ENCODE measurements at regions not wholly inside any gene's neighbourhood (a gene's known extent, or its start where the extent isn't known, plus 50 kb on each side); places are given as distances from the start of the nearest gene placed in this dataset.
A peak's percentile ranks its signal among the peaks of the same experiment; 100 is the strongest.

DNA sequence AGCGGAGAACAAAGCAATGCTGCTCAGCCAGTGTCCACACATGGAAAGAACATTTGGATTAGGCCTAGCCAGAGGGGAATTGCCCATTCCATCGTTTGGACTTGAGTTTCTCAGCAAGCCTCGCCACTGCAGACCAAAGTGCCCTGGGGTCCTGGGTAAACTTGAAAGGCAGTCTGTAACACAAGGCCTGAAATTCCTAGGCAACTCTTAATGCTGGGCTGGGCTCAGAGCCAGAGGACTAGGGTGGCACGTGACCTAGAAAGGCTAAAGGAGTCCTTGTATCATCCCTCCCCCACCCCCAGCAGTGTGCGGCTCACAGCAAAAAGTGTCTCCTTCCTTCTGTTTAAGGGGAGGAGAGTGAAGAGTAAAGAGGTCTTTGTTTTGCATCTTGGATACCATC lies 210.4 kb upstream of the ARX start:
- DNase-seq (ENCODE audit: low spot score): no peak

DNA sequence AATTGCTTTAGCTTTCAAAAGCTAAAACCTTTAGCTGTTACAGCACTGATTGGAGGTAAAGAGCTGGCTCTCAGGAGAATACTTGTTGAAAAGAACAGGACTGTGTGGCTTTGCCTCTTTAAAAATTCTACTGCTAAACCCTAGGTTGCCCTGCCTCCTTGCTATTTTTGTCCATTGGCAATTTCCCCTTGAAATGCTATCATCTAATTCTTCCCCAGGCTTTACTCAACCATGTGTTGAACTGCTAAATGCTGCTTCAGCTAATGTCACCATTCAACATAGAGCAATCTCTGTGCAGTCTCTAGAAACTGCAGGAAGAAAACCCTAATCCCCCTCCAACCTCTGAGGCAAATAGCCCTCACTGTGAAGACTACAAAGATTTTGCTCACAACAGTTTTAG lies 203.7 kb upstream of the ARX start:
- DNase-seq (ENCODE audit: low spot score): no peak

DNA sequence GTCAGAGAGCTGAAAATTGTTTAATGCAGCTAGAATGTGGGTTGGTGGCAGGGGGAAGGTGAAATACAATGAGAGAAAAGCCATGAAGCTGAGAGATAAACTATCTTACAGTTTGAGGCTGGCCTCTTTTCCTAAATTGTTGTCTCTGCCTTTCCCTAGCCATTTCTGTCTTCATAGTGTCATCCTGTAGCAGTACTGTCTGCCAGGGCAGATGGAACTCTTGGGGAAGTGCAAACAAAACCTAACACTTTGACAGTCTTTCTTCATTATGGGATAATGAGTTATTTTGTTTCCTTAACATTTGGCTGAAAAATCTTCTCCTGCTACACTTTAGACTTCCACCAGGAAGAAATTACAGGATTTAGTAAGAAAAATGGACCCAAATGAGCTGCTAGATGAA lies 197.8 kb upstream of the ARX start:
- DNase-seq (ENCODE audit: low spot score): no peak

DNA sequence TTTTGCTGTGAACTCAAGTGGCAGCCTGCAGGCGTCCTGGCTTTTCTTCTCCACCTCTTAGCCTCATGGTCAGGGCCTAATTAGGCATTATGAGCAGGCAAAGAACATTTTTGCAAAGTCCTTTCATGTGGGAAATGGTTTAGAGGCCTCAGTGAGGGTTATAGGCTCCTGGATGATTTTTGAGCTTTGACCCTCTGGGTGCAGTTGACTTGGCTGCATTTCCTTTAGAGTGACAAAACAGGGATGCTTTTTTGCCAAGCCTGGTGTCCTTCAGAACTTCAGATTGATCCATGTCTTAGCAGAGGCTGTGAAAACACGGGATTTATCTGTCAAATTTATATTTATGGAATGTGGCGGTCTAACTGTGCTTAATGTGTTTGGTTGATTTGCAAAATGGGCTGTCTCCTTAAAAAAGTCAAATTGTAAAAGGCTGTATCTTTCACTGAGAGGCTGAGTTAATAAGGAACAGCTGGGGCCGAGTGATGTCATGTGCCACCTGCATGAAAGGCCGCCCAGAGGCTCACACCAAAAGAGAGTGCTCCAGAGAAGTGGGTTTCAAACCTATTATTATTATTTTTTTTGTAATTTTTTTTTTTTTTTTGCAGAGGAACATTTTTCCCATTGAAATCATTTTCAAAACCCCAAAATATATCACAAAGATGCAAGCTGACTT lies 192.2 kb upstream of the ARX start:
- DNase-seq (ENCODE audit: low spot score): no peak

DNA sequence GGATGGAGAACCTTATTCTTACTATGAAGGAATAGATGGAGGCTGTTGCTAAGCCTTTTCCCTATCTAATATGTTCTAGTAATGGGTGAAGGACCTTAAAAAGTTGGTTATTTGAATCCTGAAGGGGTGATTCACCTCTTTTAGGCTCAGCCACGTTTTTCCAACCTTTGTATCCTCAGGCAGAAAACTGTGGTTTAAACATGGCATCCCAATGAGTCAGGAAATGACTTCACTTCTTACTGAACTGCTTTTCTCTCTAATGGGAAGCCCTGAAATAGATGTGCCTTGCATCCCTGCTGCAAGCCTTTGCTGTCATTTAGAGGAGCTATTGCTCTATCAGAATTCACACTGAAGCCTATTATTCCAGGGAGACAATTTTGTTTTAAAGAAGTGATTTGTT lies 191.0 kb upstream of the ARX start:
- DNase-seq (ENCODE audit: low spot score): no peak

DNA sequence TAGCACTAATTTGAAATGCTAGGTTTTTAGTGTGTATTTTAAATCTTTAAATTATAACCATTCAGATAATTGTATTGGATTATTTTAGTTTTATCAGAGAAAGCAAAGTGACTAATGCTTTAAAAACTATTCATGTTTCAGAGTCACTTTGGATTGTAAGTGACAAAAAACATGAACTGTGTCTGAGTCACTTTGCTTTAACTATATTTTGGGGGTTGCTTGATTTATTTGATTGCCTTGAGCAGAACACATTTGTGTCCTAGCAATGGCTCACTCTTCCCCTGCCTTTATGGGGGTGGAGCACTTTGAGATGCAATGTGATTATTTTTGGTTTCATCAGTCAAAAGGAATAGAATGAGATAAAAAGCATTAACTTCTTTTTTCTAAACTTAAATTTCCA lies 188.4 kb upstream of the ARX start:
- peak; percentile 46 for DNase-seq (ENCODE audit: low spot score)

DNA sequence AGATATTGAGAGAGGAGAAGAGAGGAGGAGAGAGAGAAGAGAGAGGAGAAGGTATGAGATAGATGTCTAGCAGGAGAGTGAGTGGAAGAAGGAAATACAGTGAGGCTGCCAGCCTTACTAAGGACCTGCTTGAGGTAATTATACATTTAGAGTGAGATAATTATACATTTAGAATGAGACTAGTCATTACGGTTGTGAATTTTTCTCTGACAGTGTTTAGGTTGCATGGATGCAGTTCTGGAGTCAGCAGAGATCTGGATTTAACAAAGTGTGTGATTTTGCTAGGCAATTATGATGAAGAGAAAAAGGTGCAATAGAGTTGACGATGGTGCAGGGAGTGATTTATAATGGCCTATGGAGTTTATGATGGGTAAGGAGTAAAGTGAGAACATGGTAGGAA lies 187.1 kb upstream of the ARX start:
- DNase-seq (ENCODE audit: low spot score): no peak

DNA sequence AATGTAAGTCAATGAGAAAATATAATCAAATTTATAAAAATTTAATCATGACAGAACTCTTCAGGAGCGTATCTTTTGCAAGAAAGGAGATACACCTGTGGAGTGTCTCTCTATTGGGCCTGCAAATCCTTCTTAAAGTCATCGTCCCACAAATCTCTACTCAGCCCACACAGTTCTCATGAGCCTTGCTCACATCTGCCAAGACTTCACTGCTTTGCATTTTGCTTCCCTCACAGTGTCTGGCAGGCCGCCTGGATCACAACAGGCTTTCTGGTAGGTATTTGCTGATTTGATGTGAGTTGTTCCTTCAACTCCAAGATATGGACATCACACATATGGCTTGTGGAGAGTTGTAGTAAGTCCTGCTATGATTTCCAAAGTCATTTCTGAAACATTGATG lies 183.1 kb upstream of the ARX start:
- no peak for DNase-seq (ENCODE audit: low spot score)

DNA sequence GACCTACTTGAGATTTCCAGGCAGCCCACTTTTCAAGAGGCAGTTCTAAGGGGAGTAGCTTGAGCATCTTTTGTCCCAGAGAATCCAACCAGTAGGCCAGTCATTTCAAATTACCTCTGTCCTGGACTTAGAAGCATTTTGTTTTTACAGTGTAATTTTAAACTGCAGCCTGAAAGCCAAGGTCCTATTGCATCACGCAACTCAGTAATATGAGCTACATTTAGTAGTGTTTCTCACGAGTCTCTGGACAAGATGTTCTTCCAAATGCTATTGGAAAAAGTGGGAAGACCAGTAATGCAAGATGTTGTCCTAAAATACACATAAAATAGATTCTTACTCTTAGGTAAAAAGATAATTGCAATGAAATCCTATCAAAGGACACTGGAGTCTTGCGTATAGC lies 182.5 kb upstream of the ARX start:
- no peak for DNase-seq (ENCODE audit: low spot score)

DNA sequence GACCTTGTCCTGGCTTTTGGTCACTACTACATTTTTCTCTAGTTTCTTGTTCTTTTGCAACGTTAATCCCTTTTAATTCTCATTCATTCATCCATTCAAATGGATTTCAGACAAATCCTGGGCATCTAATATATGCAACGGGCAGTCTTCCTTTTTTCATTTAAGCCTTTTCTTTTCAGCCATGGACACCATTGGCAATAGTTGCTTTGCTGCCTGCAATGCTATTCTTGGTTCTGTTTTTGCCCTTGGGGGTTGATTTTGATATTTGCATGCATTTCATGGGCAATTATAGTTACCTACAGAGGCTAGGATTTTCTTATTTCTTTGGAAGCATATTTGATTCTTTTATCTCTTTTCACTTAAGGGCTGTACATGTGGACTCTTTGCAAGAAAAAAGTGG lies 180.5 kb upstream of the ARX start:
- no peak for DNase-seq (ENCODE audit: low spot score)

DNA sequence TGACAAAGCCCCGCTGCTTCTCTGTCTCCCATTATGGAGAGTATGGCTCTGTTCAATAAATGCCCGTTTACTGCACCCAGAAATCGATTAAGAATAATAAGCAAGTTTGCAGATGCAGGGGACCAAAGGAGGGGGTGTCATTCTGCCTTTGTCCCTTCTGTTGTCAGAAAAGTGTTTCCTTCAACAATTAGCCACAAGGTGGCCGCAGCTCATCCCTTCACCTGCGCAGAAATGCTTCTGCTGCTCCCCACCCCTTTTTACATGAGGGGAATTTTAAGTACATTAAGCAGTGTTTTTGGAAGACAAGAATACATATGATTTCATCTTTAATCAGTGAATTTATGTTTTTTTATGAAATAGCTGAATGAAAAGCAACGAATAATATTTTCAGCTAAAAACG lies 175.6 kb upstream of the ARX start:
- DNase-seq (ENCODE audit: low spot score): no peak

DNA sequence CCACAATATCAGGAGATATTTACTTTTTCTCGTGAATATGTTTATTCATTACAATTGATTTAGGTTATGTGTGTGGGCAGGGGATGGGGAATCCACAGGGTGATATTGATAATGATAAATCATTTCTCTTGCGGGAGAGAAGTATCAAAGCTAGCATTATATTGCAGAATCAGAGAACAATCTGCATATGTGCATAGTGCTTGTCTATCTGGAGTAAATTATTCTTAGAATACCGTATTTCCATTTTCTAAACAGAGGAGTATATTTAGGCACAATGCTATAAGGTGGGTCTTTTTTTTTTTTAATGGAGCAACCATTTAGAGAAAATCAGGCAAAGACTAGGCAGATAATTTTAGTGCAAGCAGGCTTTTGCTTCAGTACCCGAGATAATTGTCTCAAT lies 166.0 kb upstream of the ARX start:
- DNase-seq (ENCODE audit: low spot score): no peak

DNA sequence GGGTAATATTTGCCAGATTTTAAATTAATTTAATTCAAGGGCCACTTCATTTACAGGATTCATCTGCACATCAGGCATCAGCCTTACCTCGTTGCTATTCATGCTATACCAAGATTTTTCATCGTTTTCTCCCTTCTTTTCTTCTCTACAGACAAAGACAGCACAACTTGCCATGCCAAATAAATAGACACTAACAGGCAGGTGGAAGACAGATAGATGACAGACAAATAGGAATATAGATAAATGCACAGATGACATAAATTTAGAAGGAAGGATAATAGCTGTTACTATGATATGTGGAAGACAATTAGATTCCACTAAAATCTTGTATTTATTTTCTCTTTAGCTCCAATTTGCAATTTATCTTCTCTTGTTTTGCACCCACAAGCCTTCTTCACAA lies 164.5 kb upstream of the ARX start:
- DNase-seq (ENCODE audit: low spot score): no peak

DNA sequence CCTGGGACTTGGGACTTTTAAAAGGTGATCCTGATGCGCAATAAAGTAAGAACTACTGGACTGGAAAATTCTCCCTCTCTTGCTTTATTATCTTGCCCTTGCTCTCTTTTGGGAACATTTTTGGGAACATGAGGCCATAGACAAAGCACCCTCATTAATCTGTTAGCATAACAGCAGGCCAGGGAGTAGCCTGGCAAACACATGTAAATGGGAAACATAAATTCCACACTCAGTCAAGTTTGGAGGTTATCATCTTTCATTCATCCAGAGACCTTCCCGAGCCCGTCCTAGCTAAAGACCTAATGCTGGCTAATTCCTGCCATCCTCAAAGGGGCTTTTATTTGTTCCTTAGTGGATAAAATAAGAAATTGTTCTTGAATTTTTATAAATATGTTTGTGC lies 162.8 kb upstream of the ARX start:
- DNase-seq (ENCODE audit: low spot score): no peak

DNA sequence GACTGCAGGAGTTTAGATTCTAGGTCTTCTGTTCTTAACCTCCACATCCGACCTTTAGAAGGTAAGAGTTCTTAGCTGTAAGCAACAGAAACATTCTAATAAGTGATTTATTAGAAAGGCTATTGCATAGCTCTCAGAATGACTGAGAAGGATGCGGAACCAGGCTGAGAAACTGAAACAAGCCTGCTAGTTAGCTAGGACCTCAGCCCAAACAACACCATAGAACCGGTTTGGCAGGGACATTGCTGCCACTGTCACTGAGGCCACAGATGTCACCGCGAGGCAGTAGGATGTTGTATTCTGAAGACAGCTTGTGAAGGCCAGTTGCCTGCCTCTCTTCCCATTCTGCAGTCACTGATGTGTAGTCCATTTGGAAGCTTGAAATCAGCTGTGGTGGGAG lies 160.0 kb upstream of the ARX start:
- no peak for DNase-seq (ENCODE audit: low spot score)

DNA sequence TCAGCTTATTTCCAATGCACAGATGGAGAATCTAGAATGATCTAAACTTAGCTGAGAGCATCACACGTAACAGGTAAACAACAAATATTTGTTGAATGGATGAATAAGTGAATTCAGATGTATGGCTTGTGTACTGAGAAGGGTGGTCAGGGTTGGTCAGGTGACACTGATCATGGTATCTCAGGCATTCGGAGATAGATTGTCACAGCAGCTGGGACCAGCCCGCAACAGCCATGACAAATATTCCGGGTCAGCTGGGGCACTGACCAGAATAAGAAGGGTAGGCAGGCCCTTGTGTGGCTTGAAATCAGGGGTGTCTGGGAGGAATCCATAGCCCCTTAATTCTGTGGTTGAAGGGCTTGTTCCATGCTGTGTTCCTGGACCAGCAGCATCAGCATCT lies 159.4 kb upstream of the ARX start:
- DNase-seq (ENCODE audit: low spot score): no peak

DNA sequence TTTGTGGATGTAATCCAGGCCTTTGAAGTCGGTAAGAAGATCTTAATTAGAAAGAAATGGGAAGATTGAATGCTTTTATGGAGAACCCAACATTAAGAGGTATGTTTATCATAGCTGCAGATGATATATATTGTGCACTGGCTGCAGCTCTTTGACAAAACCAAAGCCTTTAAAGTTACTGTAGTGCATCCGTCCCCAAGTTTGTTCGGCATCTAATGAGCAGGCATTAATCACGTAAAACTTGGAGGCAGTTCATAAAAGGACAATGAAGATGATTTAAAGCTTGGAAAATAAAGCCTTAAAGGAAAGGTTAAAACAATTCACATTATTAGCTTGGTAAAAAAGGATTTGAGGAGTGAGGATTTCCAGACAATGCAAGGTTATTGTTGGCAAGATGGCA lies 150.8 kb upstream of the ARX start:
- no peak for DNase-seq (ENCODE audit: low spot score)

DNA sequence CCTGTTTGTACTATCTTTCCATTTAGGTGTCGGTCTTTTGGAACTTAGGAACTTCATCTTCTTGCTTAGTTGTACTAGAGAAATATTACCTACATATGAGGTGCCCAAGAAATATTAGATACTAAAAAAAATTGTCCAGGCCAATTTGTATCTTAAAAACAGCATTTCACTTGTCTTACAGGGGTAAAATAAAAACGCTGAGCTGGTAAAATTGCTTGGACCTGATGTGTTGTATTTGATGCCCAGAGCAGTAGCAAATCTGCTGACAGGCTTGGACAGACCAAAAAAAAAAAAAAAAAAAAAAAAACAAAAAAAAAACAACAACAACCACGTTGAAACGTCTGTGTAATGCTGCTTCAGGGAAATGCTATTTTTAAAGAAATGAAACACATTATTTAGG lies 150.4 kb upstream of the ARX start:
- DNase-seq (ENCODE audit: low spot score): no peak

DNA sequence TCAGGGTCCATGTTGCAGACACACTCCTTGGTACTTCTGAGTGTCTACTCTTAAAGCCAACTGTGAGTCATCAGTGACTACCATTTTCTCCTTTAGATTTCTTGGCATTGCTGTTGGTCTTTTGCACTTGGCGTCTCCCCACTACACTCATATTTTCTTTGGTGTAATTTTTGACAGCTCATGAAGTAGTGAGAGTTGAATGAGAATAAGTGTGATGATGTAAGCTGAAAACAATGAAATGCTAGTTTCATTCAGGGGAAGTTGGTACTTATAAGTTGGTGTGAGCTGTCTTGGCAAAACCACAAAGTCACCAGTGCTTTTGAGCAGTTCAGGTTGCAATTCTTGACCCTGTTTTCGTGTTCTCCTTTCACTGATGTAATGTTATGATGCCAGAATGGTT lies 142.9 kb upstream of the ARX start:
- no peak for DNase-seq (ENCODE audit: low spot score)

DNA sequence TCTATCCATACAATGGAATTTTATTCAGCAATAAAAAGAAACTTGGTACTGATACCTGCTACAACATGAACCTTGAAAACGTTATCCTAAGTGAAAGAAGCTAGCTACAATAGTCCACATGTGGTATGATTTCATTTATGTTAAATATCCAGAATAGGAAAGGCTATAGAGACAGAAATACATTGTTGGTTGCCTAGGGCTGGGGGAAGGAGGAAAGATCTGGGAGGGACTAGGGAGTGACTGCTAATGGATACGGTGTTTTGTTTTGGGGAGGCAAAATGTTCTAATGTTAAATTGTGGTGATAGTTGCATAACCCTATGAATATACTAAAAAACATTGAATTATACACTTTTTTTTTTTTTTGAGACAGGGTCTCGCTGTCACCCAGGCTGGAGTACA lies 141.1 kb upstream of the ARX start:
- no peak for DNase-seq (ENCODE audit: low spot score)

DNA sequence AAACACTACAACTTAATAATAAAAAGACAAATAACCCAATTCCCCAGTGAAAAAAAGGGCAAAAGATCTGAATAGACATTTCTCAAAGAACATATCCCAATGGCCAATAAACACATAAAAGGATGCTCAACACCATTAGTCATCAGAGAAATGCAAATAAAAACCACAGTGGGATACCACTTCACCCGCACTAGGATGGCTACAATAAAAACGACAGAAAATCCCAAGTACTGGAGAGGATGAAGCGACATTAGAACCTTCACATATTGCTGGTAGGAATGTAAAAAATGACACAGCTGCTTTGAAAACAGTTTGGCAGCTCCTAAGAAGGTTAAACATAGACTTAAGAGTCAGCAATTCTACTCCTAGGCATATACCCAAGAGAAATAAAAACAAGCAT lies 140.6 kb upstream of the ARX start:
- no peak for DNase-seq (ENCODE audit: low spot score)

DNA sequence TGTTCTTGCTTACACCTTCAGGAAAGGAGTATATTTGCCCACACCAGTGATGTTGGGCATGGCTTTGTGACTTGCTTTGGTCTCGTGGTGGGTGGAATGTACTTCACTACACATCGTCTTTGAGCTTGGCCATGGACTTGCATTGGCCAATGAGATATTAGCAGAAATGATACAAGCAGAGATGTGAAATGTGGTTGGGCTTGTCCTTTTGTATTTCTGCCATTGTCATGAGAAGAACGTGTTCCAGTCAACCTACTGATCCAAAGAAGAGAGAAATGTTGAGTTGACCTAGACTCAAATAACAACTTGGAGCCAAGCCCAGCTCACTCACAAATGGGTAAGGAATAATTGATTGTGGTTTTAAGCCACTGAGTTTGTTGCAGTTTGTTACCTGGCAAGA lies 138.4 kb upstream of the ARX start:
- no peak for DNase-seq (ENCODE audit: low spot score)

DNA sequence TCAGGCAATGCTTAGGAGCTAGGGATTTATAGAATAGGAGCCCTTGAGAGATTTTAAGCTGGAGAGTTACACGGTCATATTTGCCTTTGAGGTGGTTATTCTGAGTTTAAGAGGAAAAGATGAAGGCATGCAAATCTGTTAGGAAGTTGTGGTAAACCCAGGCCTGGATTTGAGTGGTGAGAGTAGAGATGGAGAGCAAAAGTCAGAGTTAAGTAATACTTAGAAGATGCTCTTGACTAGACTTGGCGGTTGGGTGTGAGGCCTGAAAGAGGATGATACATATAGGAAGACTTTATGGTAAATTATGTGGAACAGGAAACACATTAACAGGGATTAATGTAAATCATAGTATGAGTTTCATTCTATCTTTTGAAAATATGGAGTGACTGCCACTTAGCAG lies 136.0 kb upstream of the ARX start:
- DNase-seq (ENCODE audit: low spot score): no peak

Data from SK-N-DZ (cell line).